ENCODE measurements at regions not wholly inside any gene's neighbourhood (a gene's known extent, or its start where the extent isn't known, plus 50 kb on each side); places are given as distances from the start of the nearest gene placed in this dataset.

GRCh38 chr6:126944512-126944911, 174.0 kb upstream of the RSPO3 start:
- H3K27ac ChIP-seq = no peak overlapping the region
- TF ChIP-seq CTCF (IDR thresholded peaks at IDR 0.05) = no peak
- TF ChIP-seq ZFX (IDR thresholded peaks at IDR 0.05; ENCODE audit: borderline replicate concordance) = no peak

- TF ChIP-seq CTCF (IDR thresholded peaks at IDR 0.05) (no peak), ZFX (IDR thresholded peaks at IDR 0.05; ENCODE audit: borderline replicate concordance) (no peak)
- H3K27ac ChIP-seq = no peak overlapping the region
Measured at GRCh38 chr6:126945150-126945685, 173.3 kb upstream of the RSPO3 start.

DNA sequence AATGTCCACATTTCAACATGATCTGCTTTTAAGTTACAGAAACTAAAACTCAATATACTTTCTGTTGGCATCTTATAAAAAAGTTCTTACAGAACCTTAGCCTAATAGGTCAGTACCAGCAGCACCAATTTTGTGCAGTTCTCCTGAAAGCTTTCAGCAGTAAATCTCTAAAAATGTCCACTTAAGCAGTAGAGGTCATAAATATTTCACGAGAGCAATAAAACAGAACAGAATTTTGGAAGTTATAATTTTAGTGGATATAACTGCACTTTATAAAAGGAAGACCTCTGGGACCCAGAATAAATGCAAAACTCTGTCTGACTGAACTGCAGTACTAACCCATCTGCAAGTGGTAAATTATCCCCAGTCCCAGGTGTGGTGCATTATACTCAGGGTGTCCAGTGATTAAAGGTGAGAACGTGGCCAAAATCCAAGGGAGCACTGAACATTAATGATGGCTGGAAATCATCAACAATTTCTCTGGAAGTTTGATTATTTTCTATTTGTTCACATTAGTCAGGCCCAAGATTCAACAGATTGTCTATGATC, 172.6 kb upstream of the RSPO3 start:
- no peak for TF ChIP-seq ZFX (IDR thresholded peaks at IDR 0.05; ENCODE audit: borderline replicate concordance)
- TF ChIP-seq CTCF (IDR thresholded peaks at IDR 0.05) = no peak
- no peak overlapping the region for H3K27ac ChIP-seq

DNA sequence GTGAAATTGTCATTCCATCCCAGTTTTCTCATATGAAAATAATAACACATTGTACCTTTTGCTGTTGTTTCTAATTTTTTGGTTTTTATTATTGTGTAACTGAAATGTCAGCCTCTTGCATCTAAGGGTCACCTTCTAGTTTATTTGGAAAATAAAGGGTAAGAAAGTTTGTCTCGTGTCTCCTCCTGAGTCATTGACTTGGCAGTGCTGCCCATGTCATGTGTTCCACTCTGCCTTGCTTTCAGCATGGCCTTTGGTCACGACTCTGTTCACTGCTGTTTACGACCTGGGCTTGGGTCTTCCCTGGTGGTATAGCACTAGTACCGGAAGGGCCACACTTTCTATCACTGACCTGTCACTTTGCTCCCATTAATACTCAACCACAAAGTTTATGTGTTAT, 171.4 kb upstream of the RSPO3 start:
- H3K27ac ChIP-seq = no peak overlapping the region
- TF ChIP-seq CTCF (IDR thresholded peaks at IDR 0.05) = no peak
- TF ChIP-seq ZFX (IDR thresholded peaks at IDR 0.05; ENCODE audit: borderline replicate concordance) = no peak

- TF ChIP-seq ZFX (IDR thresholded peaks at IDR 0.05; ENCODE audit: borderline replicate concordance) = no peak
- no peak for TF ChIP-seq CTCF (IDR thresholded peaks at IDR 0.05)
- no peak overlapping the region for H3K27ac ChIP-seq
Measured at GRCh38 chr6:126949786-126950185, 168.7 kb upstream of the RSPO3 start.

DNA sequence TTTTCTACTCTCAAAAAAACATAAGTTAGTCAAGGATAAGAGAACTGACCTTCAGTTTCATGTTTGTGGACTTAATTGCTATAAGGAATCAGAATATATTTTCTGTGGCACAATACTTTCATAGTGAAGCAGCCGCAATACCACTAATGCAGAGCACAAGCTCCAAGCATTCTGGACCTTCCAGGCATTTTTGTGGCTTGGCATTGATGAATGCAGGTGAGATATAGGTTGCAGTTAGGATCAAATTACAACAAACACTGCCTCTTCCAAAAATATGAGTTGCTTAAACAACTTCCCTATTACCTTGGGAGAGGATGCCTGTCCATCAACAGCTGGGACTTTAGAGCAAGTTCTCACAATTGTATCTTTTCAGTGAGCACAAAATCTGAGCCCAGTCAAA, 162.8 kb upstream of the RSPO3 start:
- TF ChIP-seq ZFX (IDR thresholded peaks at IDR 0.05; ENCODE audit: borderline replicate concordance) (no peak), CTCF (IDR thresholded peaks at IDR 0.05) (no peak)

DNA sequence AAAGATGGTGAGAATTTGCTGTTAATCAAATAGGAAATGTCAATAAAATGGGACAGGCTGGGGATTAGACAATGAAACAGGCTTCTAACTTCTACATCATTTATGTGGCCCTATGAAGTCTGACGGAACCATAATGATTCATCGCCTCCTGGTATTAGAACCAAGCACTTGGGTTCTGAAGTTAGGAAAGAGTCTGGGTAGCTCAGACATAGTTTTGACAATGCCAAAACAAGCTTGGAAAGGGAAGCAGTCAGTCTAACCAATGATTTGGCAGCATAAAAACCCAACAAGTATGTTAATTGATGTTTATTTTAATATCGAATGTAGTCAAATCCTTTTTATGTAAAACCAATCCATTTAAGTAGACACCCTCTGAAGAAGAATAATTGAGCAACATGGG, 160.8 kb upstream of the RSPO3 start:
- no peak overlapping the region for H3K27ac ChIP-seq
- no peak for TF ChIP-seq ZFX (IDR thresholded peaks at IDR 0.05; ENCODE audit: borderline replicate concordance)
- no peak for TF ChIP-seq CTCF (IDR thresholded peaks at IDR 0.05)

More for the DNA sequence above, 162.8 kb upstream of the RSPO3 start:
- no peak overlapping the region for H3K27ac ChIP-seq
